Common myeloid progenitor, CD34-positive (primary cell): ENCODE measurements at regions not wholly inside any gene's neighbourhood (a gene's known extent, or its start where the extent isn't known, plus 50 kb on each side); places are given as distances from the start of the nearest gene placed in this dataset.

ENCODE experiments used
- CTCF ChIA-PET: fragments of 350-600 bp; sonication (Branson Sonifier 250); formaldehyde crosslinking; loops from one replicate; lab custom pipeline; 2021; ENCODE audit warnings: antibody characterized with exemption; lab: Charles Lee
- POLR2A ChIA-PET: fragments of 350-600 bp; sonication (Branson Sonifier 250); formaldehyde crosslinking; loops from one replicate; lab custom pipeline; 2021; ENCODE audit warnings: antibody characterized with exemption; lab: Charles Lee
- DNase-seq, 3 donors: peaks; one replicate each; pipeline versions ENCODE4 v3.0.0 to v3.0.0-alpha.2; 2013
- H3K27ac ChIP-seq, 2 experiments: 1 replicate in 1 of 2; 2 replicates in 1 of 2; pipeline ENCODE4 v1.7.0; 2013; ENCODE audit warnings: inconsistent platforms in 2 of 2, low read length in 2 of 2, mild to moderate bottlenecking in 2 of 2, low read depth in 1 of 2, moderate library complexity in 1 of 2; ENCODE audit not compliant: severe bottlenecking in 2 of 2, insufficient read depth in 1 of 2, poor library complexity in 1 of 2
- H3K27me3 ChIP-seq, 5 experiments: replicated peaks in 2 of 5; 1 replicate in 3 of 5; 2 replicates in 2 of 5; pipeline versions ENCODE4 v1.6.1 to v1.7.0; 2013; ENCODE audit warnings: low read length in 4 of 5, mild to moderate bottlenecking in 2 of 5, moderate library complexity in 2 of 5, inconsistent platforms in 1 of 5; ENCODE audit not compliant: insufficient read depth in 5 of 5, control insufficient read depth in 4 of 5
- H3K36me3 ChIP-seq, 4 experiments: 1 replicate in 2 of 4; 2 replicates in 2 of 4; pipeline versions ENCODE4 v1.6.1 to v1.7.0; 2013; ENCODE audit warnings: low read length in 3 of 4, control low read depth in 1 of 4, mild to moderate bottlenecking in 1 of 4; ENCODE audit not compliant: control insufficient read depth in 4 of 4, insufficient read depth in 4 of 4
- H3K4me1 ChIP-seq, 4 experiments: 1 replicate in 3 of 4; 2 replicates in 1 of 4; pipeline versions ENCODE4 v1.6.1 to v1.7.1; 2013; ENCODE audit warnings: low read length in 3 of 4, mild to moderate bottlenecking in 3 of 4, control low read depth in 1 of 4, inconsistent platforms in 1 of 4, moderate library complexity in 1 of 4; ENCODE audit not compliant: control insufficient read depth in 4 of 4, insufficient read depth in 4 of 4; ENCODE audit errors: control extremely low read depth in 1 of 4
- H3K4me3 ChIP-seq, 7 experiments: 1 replicate in 4 of 7; 2 replicates in 3 of 7; pipeline versions ENCODE4 v1.5.1 to v1.7.0; 2013; ENCODE audit warnings: mild to moderate bottlenecking in 7 of 7, low read length in 6 of 7, moderate library complexity in 6 of 7, inconsistent platforms in 2 of 7, low read depth in 2 of 7, control low read depth in 1 of 7; ENCODE audit not compliant: insufficient read depth in 4 of 7, control insufficient read depth in 1 of 7; ENCODE audit errors: extremely low read depth in 1 of 7
- H3K9me3 ChIP-seq, 5 experiments: 1 replicate in 4 of 5; 2 replicates in 1 of 5; pipeline versions ENCODE4 v1.6.1 to v1.7.1; 2013; ENCODE audit warnings: low read length in 4 of 5, mild to moderate bottlenecking in 2 of 5, inconsistent platforms in 1 of 5, low read depth in 1 of 5, moderate library complexity in 1 of 5; ENCODE audit not compliant: control insufficient read depth in 4 of 5, insufficient read depth in 2 of 5; ENCODE audit errors: control extremely low read depth in 1 of 5
- WGBS: methylation state at CpG from one replicate; pipeline ENCODE4 v1.1.5; 2013; ENCODE audit not compliant: insufficient coverage; 5-methylcytosine and 5-hydroxymethylcytosine counted together

- no peak overlapping the region for H3K27ac ChIP-seq
- H3K27me3 ChIP-seq: no peaks in the 10 kb centered on the region
- no peaks in the 10 kb centered on the region for H3K9me3 ChIP-seq
- no peaks in the 10 kb centered on the region for H3K4me1 ChIP-seq
- peak in 1 of 3 donors; percentile 1 for DNase-seq
- 100% methylated on average over 4 of the region's 4 CpGs for WGBS
- ChIA-PET POLR2A (no interaction called here), CTCF (no interaction called here)
- no peaks in the 10 kb centered on the region for H3K36me3 ChIP-seq
- no peak overlapping the region for H3K4me3 ChIP-seq
These were observed 318.7 kb upstream of the C2CD4B start for GRCh38 chr15:62483814-62484213.

- no peaks in the 10 kb centered on the region for H3K36me3 ChIP-seq
- no peak overlapping the region for H3K27ac ChIP-seq
- H3K9me3 ChIP-seq: no peaks in the 10 kb centered on the region
- no peaks in the 10 kb centered on the region for H3K27me3 ChIP-seq
- ChIA-PET POLR2A (no interaction called here), CTCF (no interaction called here)
- no peak for DNase-seq
- 100% methylated on average over 2 of the region's 6 CpGs for WGBS
- no peaks in the 10 kb centered on the region for H3K4me1 ChIP-seq
- H3K4me3 ChIP-seq: no peak overlapping the region
These were observed 320.2 kb upstream of the C2CD4B start for GRCh38 chr15:62485170-62485720.

- H3K9me3 ChIP-seq: no peaks in the 10 kb centered on the region
- H3K27me3 ChIP-seq: no peaks in the 10 kb centered on the region
- CTCF ChIA-PET: no interaction called here
- no peaks in the 10 kb centered on the region for H3K36me3 ChIP-seq
- H3K27ac ChIP-seq: no peak overlapping the region
- H3K4me1 ChIP-seq: no peaks in the 10 kb centered on the region
- WGBS: 100% methylated on average over 1 of the region's 1 CpG
- DNase-seq: no peak
- POLR2A ChIA-PET: no interaction called here
- no peak overlapping the region for H3K4me3 ChIP-seq
These were observed 321.0 kb upstream of the C2CD4B start for GRCh38 chr15:62486041-62486440.

- Histone ChIP-seq H3K27ac (no peak overlapping the region), H3K36me3 (no peaks in the 10 kb centered on the region), H3K27me3 (no peaks in the 10 kb centered on the region), H3K4me3 (no peak overlapping the region), H3K9me3 (no peaks in the 10 kb centered on the region), H3K4me1 (no peaks in the 10 kb centered on the region)
- no CpG with 5 or more reads among the region's 1 CpG for WGBS
- no peak for DNase-seq
- ChIA-PET POLR2A (no interaction called here), CTCF (no interaction called here)
These were observed 323.3 kb upstream of the C2CD4B start for GRCh38 chr15:62488387-62488786.

GRCh38 chr15:62491642-62492041 is 326.6 kb upstream of the C2CD4B start:
- DNase-seq: no peak
- Histone ChIP-seq H3K9me3 (no peaks in the 10 kb centered on the region), H3K4me1 (no peaks in the 10 kb centered on the region), H3K27me3 (no peaks in the 10 kb centered on the region), H3K27ac (no peak overlapping the region), H3K4me3 (no peak overlapping the region), H3K36me3 (no peaks in the 10 kb centered on the region)
- ChIA-PET POLR2A (interaction anchor here (0.6 to 0.7 kb wide), 2 partner anchors 60 to 713 kb away, joined by 3 read pairs; no protein-coding TSS in a partner anchor), CTCF (no interaction called here)
- WGBS: no CpG with 5 or more reads among the region's 2 CpGs

GRCh38 chr15:62492900-62493299 is 327.8 kb upstream of the C2CD4B start:
- no peak overlapping the region for H3K4me3 ChIP-seq
- no peak for DNase-seq
- no peaks in the 10 kb centered on the region for H3K9me3 ChIP-seq
- H3K27ac ChIP-seq: no peak overlapping the region
- CTCF ChIA-PET: no interaction called here
- 87% methylated on average over 6 of the region's 6 CpGs for WGBS
- no peaks in the 10 kb centered on the region for H3K4me1 ChIP-seq
- POLR2A ChIA-PET: interaction anchor here (0.6 kb wide), 1 partner anchor 1077 kb away, joined by 3 read pairs; no protein-coding TSS in a partner anchor
- no peaks in the 10 kb centered on the region for H3K36me3 ChIP-seq
- no peaks in the 10 kb centered on the region for H3K27me3 ChIP-seq

GRCh38 chr15:62494197-62494596 is 329.1 kb upstream of the C2CD4B start:
- no peak overlapping the region for H3K27ac ChIP-seq
- DNase-seq: no peak
- no peaks in the 10 kb centered on the region for H3K9me3 ChIP-seq
- POLR2A ChIA-PET: no interaction called here
- H3K36me3 ChIP-seq: no peaks in the 10 kb centered on the region
- no peaks in the 10 kb centered on the region for H3K27me3 ChIP-seq
- H3K4me1 ChIP-seq: no peaks in the 10 kb centered on the region
- CTCF ChIA-PET: no interaction called here
- 92% methylated on average over 3 of the region's 4 CpGs for WGBS
- H3K4me3 ChIP-seq: no peak overlapping the region
